ENCODE measurements at regions not wholly inside any gene's neighbourhood (a gene's known extent, or its start where the extent isn't known, plus 50 kb on each side); places are given as distances from the start of the nearest gene placed in this dataset.

DNA sequence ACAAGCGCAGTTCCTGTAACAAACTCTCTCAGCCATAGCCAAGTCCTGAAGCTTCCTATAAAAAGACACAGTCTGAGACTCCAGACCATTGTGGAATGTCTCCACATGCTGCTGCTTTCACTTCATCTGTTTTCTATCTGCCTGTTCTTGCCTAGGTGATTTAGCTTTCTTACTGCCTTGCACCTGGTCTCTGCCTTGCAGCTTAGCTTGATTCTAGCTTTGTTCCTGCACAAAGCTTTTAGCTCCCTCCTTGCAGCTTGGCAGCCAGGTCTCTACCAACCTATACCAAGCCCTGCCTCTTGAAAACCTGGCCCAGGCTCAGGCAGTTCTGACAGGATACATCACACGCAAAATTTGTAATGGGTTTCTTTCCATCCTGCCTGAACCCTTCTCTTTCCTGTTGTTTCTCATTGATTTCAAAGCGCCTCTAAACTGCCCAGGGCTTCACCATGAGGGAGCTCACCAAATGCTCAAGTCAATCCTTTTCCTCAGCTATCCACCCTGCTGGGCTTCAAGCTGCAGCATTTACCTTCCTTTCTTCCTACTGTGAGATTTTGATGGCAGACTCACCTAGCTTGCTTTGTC lies 941.3 kb upstream of the NXPH2 start:
- TF ChIP-seq POLR2AphosphoS5 (IDR thresholded peaks at IDR 0.05; ENCODE audit: low read depth) (no peak), SPI1 (IDR thresholded peaks at IDR 0.05; ENCODE audit: borderline replicate concordance, low read depth) (no peak), GABPA (IDR thresholded peaks at IDR 0.05; ENCODE audit: low read depth) (no peak)
- TF ChIP-seq, protein P1, sequence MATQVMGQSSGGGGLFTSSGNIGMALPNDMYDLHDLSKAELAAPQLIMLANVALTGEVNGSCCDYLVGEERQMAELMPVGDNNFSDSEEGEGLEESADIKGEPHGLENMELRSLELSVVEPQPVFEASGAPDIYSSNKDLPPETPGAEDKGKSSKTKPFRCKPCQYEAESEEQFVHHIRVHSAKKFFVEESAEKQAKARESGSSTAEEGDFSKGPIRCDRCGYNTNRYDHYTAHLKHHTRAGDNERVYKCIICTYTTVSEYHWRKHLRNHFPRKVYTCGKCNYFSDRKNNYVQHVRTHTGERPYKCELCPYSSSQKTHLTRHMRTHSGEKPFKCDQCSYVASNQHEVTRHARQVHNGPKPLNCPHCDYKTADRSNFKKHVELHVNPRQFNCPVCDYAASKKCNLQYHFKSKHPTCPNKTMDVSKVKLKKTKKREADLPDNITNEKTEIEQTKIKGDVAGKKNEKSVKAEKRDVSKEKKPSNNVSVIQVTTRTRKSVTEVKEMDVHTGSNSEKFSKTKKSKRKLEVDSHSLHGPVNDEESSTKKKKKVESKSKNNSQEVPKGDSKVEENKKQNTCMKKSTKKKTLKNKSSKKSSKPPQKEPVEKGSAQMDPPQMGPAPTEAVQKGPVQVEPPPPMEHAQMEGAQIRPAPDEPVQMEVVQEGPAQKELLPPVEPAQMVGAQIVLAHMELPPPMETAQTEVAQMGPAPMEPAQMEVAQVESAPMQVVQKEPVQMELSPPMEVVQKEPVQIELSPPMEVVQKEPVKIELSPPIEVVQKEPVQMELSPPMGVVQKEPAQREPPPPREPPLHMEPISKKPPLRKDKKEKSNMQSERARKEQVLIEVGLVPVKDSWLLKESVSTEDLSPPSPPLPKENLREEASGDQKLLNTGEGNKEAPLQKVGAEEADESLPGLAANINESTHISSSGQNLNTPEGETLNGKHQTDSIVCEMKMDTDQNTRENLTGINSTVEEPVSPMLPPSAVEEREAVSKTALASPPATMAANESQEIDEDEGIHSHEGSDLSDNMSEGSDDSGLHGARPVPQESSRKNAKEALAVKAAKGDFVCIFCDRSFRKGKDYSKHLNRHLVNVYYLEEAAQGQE (IDR thresholded peaks at IDR 0.05; ENCODE audit: insufficient replicate concordance, low read depth): no peak
- TF ChIP-seq, protein P2, sequence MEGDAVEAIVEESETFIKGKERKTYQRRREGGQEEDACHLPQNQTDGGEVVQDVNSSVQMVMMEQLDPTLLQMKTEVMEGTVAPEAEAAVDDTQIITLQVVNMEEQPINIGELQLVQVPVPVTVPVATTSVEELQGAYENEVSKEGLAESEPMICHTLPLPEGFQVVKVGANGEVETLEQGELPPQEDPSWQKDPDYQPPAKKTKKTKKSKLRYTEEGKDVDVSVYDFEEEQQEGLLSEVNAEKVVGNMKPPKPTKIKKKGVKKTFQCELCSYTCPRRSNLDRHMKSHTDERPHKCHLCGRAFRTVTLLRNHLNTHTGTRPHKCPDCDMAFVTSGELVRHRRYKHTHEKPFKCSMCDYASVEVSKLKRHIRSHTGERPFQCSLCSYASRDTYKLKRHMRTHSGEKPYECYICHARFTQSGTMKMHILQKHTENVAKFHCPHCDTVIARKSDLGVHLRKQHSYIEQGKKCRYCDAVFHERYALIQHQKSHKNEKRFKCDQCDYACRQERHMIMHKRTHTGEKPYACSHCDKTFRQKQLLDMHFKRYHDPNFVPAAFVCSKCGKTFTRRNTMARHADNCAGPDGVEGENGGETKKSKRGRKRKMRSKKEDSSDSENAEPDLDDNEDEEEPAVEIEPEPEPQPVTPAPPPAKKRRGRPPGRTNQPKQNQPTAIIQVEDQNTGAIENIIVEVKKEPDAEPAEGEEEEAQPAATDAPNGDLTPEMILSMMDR (IDR thresholded peaks at IDR 0.05; ENCODE audit: insufficient read depth, low read length): no peak
